ENCODE measurements at regions not wholly inside any gene's neighbourhood (a gene's known extent, or its start where the extent isn't known, plus 50 kb on each side); places are given as distances from the start of the nearest gene placed in this dataset.

DNA sequence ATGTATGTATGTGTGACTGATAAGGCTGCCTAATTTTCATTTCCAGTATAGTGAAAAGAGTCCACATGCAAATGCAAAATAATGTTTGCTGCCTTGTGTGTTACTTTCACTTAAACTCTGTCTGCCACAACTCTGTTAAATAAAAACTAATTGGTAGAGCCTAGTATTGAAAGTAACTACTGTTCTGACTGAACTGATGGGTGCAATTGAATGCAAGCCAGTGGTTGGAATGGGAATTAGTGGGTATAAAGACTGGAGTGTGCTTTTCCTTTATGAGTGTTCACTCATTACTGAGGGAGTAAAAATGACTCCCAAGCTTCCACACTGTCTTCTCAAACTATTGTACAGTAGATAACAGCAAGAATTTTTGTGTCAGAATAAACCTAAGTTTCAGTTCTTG is 571.0 kb downstream of the TMTC2 start:
- TF ChIP-seq, protein P1, sequence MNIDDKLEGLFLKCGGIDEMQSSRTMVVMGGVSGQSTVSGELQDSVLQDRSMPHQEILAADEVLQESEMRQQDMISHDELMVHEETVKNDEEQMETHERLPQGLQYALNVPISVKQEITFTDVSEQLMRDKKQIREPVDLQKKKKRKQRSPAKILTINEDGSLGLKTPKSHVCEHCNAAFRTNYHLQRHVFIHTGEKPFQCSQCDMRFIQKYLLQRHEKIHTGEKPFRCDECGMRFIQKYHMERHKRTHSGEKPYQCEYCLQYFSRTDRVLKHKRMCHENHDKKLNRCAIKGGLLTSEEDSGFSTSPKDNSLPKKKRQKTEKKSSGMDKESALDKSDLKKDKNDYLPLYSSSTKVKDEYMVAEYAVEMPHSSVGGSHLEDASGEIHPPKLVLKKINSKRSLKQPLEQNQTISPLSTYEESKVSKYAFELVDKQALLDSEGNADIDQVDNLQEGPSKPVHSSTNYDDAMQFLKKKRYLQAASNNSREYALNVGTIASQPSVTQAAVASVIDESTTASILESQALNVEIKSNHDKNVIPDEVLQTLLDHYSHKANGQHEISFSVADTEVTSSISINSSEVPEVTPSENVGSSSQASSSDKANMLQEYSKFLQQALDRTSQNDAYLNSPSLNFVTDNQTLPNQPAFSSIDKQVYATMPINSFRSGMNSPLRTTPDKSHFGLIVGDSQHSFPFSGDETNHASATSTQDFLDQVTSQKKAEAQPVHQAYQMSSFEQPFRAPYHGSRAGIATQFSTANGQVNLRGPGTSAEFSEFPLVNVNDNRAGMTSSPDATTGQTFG (tag by site-specific recombination; IDR thresholded peaks at IDR 0.05; ENCODE audit: borderline replicate concordance): no peak
- TF ChIP-seq ZNF791 (tag by site-specific recombination; IDR thresholded peaks at IDR 0.05): no peak
- no peak for TF ChIP-seq ZNF645 (tag by site-specific recombination; IDR thresholded peaks at IDR 0.05)
- TF ChIP-seq ZSCAN30 (tag by site-specific recombination; IDR thresholded peaks at IDR 0.05): no peak
- TF ChIP-seq ZNF23 (tag by site-specific recombination; IDR thresholded peaks at IDR 0.05; ENCODE audit: borderline replicate concordance): no peak
- no peak for TF ChIP-seq ZNF223 (tag by site-specific recombination; IDR thresholded peaks at IDR 0.05)
- no peak for TF ChIP-seq ZNF202 (tag by site-specific recombination; IDR thresholded peaks at IDR 0.05; ENCODE audit: borderline replicate concordance)
- no peak for TF ChIP-seq ZNF19 (tag by site-specific recombination; IDR thresholded peaks at IDR 0.05; ENCODE audit: low read depth)
- TF ChIP-seq, protein P2, sequence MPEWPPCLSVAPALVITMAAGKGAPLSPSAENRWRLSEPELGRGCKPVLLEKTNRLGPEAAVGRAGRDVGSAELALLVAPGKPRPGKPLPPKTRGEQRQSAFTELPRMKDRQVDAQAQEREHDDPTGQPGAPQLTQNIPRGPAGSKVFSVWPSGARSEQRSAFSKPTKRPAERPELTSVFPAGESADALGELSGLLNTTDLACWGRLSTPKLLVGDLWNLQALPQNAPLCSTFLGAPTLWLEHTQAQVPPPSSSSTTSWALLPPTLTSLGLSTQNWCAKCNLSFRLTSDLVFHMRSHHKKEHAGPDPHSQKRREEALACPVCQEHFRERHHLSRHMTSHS (tag by site-specific recombination; IDR thresholded peaks at IDR 0.05): no peak
- TF ChIP-seq, protein P3, sequence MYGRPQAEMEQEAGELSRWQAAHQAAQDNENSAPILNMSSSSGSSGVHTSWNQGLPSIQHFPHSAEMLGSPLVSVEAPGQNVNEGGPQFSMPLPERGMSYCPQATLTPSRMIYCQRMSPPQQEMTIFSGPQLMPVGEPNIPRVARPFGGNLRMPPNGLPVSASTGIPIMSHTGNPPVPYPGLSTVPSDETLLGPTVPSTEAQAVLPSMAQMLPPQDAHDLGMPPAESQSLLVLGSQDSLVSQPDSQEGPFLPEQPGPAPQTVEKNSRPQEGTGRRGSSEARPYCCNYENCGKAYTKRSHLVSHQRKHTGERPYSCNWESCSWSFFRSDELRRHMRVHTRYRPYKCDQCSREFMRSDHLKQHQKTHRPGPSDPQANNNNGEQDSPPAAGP (tag by site-specific recombination; IDR thresholded peaks at IDR 0.05): no peak
- TF ChIP-seq ZNF701 (tag by site-specific recombination; IDR thresholded peaks at IDR 0.05): no peak
- TF ChIP-seq ZNF624 (tag by site-specific recombination; IDR thresholded peaks at IDR 0.05): no peak
- no peak for TF ChIP-seq ZNF560 (tag by site-specific recombination; IDR thresholded peaks at IDR 0.05; ENCODE audit: borderline replicate concordance)
- CTCF ChIA-PET: no interaction called here
- no peak overlapping the region for H3K4me3 ChIP-seq (ENCODE audit: low read depth, low read length)
- H3K9me3 ChIP-seq (ENCODE audit: control insufficient read depth, insufficient read depth, low read depth, low read length): no peaks in the 10 kb centered on the region
- no peaks in the 10 kb centered on the region for H3K4me1 ChIP-seq (ENCODE audit: control insufficient read depth, insufficient read depth, low read length)
- no peaks in the 10 kb centered on the region for H3K36me3 ChIP-seq (ENCODE audit: control insufficient read depth in 2 of 2, insufficient read depth in 1 of 2, low read length in 2 of 2)
- H3K27ac ChIP-seq (ENCODE audit: extremely low read depth, low read depth, low read length): no peak overlapping the region
- POLR2A ChIA-PET: no interaction called here

DNA sequence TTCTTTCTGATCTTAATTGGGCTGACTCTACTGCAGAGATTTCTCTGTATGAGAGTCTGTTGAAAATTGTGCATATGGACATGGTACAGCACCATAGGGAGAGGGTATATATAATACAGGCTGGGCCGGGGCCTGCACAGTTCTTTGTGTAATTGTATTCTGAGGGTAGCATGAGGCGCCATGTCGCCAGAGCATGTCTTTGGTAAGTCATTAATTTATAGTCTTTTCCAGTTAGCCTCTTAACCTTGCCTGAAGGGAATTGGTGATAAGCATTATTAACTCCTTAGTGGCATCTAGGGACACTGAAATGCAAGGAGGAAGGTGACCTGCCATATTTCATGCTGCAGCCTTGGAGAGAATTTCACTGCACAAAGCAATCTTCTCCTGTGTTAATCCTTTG is 569.9 kb downstream of the TMTC2 start:
- Histone ChIP-seq H3K4me1 (ENCODE audit: control insufficient read depth, insufficient read depth, low read length) (no peaks in the 10 kb centered on the region), H3K9me3 (ENCODE audit: control insufficient read depth, insufficient read depth, low read depth, low read length) (no peaks in the 10 kb centered on the region), H3K4me3 (ENCODE audit: low read depth, low read length) (no peak overlapping the region), H3K36me3 (ENCODE audit: control insufficient read depth in 2 of 2, insufficient read depth in 1 of 2, low read length in 2 of 2) (no peaks in the 10 kb centered on the region), H3K27ac (ENCODE audit: extremely low read depth, low read depth, low read length) (no peak overlapping the region)
- POLR2A ChIA-PET: no interaction called here
- CTCF ChIA-PET: interaction anchor here (0.6 kb wide), 1 partner anchor 570 kb away, joined by 5 read pairs; no protein-coding TSS in a partner anchor
- TF ChIP-seq ZNF654 (tag by site-specific recombination; IDR thresholded peaks at IDR 0.05; ENCODE audit: low read depth) (no peak), KLF9 (tag by site-specific recombination; IDR thresholded peaks at IDR 0.05; ENCODE audit: low read depth) (no peak), ZNF280C (tag by site-specific recombination; IDR thresholded peaks at IDR 0.05) (no peak), ZNF23 (tag by site-specific recombination; IDR thresholded peaks at IDR 0.05; ENCODE audit: borderline replicate concordance) (no peak), ZNF133 (tag by site-specific recombination; IDR thresholded peaks at IDR 0.05) (no peak), ZNF629 (tag by site-specific recombination; IDR thresholded peaks at IDR 0.05) (no peak), KLF16 (tag by site-specific recombination; IDR thresholded peaks at IDR 0.05) (no peak), TRIM28 (IDR thresholded peaks at IDR 0.05; ENCODE audit: borderline replicate concordance, low read length) (no peak), ZNF626 (tag by site-specific recombination; IDR thresholded peaks at IDR 0.05) (no peak)
- TF ChIP-seq, protein P4, sequence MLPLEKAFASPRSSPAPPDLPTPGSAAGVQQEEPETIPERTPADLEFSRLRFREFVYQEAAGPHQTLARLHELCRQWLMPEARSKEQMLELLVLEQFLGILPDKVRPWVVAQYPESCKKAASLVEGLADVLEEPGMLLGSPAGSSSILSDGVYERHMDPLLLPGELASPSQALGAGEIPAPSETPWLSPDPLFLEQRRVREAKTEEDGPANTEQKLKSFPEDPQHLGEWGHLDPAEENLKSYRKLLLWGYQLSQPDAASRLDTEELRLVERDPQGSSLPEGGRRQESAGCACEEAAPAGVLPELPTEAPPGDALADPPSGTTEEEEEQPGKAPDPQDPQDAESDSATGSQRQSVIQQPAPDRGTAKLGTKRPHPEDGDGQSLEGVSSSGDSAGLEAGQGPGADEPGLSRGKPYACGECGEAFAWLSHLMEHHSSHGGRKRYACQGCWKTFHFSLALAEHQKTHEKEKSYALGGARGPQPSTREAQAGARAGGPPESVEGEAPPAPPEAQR (tag by site-specific recombination; IDR thresholded peaks at IDR 0.05): no peak
- TF ChIP-seq, protein P5, sequence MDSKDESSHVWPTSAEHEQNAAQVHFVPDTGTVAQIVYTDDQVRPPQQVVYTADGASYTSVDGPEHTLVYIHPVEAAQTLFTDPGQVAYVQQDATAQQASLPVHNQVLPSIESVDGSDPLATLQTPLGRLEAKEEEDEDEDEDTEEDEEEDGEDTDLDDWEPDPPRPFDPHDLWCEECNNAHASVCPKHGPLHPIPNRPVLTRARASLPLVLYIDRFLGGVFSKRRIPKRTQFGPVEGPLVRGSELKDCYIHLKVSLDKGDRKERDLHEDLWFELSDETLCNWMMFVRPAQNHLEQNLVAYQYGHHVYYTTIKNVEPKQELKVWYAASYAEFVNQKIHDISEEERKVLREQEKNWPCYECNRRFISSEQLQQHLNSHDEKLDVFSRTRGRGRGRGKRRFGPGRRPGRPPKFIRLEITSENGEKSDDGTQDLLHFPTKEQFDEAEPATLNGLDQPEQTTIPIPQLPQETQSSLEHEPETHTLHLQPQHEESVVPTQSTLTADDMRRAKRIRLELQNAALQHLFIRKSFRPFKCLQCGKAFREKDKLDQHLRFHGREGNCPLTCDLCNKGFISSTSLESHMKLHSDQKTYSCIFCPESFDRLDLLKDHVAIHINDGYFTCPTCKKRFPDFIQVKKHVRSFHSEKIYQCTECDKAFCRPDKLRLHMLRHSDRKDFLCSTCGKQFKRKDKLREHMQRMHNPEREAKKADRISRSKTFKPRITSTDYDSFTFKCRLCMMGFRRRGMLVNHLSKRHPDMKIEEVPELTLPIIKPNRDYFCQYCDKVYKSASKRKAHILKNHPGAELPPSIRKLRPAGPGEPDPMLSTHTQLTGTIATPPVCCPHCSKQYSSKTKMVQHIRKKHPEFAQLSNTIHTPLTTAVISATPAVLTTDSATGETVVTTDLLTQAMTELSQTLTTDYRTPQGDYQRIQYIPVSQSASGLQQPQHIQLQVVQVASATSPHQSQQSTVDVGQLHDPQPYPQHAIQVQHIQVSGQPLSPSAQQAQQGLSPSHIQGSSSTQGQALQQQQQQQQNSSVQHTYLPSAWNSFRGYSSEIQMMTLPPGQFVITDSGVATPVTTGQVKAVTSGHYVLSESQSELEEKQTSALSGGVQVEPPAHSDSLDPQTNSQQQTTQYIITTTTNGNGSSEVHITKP (tag by site-specific recombination; IDR thresholded peaks at IDR 0.05): no peak
